ENCODE measurements at regions not wholly inside any gene's neighbourhood (a gene's known extent, or its start where the extent isn't known, plus 50 kb on each side); places are given as distances from the start of the nearest gene placed in this dataset.

DNA sequence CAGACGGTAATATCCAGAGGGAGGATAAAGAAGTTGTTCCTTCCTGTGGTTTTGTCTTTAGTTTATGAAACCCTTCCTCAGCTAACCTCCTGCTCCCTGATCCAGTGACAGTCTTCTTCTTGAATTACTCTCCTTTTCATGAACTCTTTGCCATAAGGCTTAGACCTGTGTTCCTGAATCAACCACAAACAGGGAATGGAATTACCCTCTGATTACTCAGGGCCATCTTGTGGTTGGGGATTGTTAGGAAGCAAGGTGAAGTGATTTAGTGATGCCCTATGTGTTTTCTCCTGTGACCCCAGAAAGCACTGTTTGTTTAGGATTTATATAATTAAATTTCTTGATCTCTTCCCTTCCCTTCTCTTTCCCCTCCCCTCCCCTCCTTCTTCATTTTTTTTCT is 409.1 kb downstream of the TAF11L14 start:
- no peak for DNase-seq (ENCODE audit: low read depth)

DNA sequence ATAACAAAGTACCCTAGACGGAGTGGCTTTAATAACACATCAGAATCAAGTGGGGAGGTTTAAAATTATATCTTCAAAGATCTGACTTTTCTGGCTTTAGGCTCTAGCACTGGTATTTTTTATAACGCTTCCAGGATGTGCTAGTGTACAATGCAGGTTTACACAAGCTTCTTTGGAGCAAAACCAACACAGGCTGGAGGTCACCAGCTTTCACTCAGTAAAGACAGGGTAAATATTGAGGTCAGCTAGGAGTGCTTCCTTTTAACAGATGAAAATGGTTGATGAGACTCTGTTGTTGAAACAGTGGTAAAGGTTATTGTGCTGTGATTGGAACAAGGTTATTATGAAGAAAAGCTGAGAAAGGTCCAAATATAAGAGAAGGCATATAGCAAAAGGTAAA is 414.2 kb downstream of the TAF11L14 start:
- no peak for DNase-seq (ENCODE audit: low read depth)

DNA sequence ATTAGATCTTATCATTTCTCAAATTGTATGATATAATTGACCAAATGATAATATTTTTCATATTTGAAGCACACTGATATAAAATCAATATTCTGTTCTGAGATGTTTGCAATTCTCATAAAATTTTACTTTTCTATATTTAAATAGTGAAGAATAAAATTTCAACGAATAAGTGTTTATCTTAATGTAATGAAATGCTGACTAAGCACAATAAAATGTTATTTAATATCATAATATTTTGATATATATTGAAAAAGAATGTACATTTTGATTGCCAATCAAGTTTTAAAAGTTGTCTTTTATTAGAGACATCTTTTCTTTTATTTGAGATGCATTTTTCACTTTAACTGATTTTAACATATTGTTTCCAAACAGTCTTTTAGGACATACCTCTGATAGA is 416.1 kb downstream of the TAF11L14 start:
- DNase-seq (ENCODE audit: low read depth): no peak

DNA sequence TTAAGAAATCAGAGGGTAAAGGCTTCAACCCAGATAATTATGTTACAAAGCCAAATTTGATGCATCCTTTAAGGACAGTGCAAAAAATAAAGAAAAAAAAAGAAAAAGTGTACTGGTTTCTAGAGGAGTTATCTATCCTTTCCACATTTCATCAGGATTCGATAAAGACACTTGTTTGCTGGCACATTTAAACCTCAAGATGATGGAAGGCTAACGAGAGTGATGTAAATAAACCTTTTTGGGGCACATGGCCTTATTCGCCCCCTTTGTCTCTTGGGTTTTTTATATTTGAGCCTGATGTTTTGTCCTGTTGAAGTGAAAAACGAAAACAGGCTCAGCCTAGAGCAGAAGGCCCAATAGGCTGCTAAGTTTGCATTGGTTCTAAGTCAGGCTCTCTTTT is 416.5 kb downstream of the TAF11L14 start:
- DNase-seq (ENCODE audit: low read depth): no peak

DNA sequence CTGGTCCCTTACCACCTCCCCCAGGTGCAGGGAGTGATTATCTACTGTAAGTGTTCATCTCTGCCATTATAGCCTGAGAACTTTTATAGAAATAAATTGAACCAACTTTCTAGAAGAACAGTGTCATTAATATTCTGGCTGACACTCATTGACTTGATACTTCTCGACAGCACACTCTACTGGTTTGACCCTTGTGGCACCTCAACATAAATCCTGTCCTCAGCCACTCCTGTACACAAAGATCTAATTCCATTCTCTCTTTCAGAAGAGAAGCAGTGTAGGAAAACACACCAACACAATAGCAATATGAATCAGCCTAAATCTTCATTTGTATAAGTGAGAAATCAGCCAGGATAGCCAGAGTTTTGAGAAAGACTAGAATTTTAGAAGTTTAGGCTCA is 417.7 kb downstream of the TAF11L14 start:
- DNase-seq (ENCODE audit: low read depth): no peak

DNA sequence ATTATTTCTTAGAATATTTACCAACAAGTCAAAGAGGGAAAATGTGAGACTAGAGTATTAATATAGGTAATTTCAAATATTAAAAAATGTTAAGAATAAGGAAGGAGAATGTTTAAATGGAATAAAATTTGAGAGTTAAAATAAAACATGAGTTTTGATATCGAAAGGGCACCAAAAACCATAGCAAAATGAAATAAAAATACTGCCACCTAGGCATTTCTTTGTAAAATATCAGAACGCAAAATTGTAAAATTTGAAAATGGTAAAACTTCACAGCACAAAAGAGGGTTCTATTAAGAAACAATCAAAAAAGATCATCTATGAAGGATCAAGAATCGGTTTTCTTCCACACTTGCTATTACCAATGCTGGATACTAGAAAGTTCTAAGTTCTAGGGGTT is 418.3 kb downstream of the TAF11L14 start:
- no peak for DNase-seq (ENCODE audit: low read depth)

DNA sequence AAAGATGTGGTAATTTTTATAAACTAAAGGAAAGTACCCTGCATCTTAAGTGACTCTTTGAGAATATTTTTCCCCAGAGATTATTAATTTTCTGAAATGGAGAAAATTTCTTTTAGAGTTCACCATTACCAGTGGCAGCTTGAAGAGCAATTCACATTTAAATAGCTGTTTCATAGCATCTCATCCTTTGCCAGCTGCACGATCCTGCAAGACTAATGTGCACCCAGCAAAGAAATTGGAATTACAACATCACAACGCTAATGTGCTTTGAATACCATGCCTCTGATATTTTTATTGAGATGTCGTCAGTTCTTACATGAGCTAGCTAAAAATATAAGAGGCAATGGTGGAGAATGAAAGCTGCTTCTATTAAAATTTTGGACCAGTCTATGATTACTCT is 423.5 kb downstream of the TAF11L14 start:
- no peak for DNase-seq (ENCODE audit: low read depth)

DNA sequence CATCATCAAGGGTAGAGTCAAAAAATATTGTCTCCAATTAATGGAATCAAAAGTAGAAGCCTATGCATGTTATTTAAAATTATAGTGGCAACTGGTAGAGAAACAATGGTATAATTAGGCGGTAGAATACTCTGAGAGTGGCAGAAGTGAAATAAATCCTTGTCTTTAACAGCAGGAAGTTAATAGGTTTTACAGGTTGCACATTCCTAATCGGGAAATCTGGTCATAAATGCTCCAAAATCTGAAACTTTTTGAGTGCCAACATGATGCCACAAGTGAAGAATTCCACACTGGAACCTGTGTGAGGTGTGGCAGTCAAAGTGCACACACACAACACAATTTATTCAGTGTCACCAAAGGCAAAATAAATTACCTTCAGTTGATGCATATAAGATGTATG is 433.4 kb downstream of the TAF11L14 start:
- DNase-seq (ENCODE audit: low read depth): no peak

DNA sequence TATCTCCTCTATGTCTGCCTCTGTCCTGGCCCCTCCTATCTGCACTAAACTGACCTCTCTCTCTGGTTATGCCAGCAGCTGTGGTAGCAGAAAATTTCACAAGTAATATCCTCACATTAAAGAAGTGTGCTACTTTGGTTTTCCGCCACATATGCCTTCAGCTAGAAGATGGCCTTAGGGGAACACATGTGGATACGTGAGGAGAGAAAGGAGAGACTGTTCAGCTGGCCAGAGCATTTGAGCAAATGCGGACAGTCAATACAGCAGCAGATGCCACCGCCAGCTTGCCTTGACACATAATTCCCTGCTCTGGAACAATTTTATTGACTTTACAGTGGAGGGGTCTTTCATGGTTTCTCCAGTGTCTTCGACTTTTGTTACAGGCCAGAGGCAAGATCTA is 434.6 kb downstream of the TAF11L14 start:
- no peak for DNase-seq (ENCODE audit: low read depth)

DNA sequence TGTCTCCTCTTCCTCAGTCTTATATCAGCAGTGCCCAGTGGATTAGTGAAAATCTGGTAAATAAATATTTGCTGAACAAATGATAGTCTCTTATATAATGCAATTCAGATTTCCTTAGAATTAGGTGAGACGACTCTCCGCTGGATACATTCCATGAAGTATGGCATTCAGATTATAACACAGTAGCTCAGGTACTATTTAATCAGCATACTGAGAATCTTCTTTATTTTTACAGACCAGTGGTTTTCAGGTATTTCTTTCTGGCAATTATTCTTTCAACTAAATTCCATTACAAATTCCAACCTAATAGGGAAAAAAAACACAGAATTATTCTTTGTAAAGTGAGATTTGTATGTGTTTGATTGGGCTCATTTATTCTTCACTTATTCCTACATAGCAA is 435.5 kb downstream of the TAF11L14 start:
- DNase-seq (ENCODE audit: low read depth): no peak

DNA sequence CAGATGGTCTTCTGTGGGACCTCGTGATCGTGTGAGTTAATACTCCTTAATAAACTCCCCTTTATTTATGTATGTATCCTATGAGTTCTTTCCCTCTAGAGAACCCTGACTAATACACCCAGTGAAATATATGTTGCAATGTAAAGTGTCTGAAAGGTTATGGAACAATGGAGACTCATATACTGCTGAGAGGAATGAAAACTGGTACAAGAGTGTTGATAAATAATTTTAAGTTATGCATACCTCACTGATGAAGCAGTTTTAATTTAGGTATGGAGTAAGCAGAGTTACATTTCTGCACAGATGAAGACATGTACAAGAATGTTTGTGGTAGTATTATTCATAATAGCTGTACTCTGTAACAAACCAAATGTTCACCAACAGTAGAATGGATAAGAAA is 438.3 kb downstream of the TAF11L14 start:
- no peak for DNase-seq (ENCODE audit: low read depth)

DNA sequence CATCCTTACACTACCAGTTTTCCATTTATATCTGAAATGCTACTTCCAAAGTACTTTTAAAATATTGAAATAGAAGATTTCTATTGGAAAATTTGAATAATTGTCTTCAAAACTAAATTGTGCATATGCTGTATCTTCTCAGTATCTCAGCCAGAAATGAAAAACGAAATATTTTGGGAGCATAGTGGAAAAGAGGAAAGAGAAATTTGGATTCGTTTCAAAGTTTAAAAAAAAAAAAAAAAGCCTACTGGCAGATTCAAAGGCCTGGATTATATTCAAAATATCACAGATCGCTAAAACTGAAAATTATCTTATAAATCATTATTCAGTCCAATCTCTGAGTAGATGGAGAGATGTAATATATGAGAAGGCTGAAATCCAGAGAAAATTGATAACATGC is 440.7 kb downstream of the TAF11L14 start:
- DNase-seq (ENCODE audit: low read depth): no peak

DNA sequence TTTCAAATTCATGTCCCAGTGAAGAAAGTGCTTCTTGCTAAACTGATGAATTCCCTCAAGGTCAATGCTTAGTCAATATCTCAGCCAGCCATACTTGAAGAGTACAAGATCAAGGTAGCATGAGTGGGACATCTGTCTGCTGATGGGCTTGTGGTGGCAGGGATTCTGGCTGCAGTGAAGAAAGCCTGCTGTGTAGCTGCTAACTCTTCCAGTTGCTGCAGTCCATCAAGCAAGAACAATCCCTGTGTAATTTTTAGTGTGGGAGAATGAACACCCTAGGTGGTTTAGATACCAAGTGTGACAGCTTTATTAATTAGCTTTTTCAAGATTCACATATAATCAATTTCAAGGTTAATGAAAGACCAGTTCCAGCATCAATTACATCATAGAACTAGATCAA is 443.9 kb downstream of the TAF11L14 start:
- no peak for DNase-seq (ENCODE audit: low read depth)

DNA sequence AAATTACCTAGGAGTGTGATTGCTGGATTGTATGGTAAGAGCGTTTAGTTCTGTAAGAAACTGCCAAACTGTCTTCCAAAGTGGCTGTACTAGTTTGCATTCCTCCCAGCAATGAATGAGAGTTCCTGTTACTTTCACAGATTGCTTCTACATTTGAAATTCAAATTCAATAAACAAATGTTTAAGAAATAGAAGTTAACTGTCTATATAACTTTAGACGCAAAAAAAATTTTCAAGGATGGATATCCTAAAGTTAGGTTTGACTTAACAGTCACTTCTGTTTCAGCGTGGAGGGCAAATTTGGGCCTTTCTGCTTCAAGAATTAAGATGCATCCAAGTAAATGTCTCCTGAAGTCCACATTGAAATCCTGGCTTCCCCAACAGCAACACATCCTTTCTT is 445.6 kb downstream of the TAF11L14 start:
- no peak for DNase-seq (ENCODE audit: low read depth)

DNA sequence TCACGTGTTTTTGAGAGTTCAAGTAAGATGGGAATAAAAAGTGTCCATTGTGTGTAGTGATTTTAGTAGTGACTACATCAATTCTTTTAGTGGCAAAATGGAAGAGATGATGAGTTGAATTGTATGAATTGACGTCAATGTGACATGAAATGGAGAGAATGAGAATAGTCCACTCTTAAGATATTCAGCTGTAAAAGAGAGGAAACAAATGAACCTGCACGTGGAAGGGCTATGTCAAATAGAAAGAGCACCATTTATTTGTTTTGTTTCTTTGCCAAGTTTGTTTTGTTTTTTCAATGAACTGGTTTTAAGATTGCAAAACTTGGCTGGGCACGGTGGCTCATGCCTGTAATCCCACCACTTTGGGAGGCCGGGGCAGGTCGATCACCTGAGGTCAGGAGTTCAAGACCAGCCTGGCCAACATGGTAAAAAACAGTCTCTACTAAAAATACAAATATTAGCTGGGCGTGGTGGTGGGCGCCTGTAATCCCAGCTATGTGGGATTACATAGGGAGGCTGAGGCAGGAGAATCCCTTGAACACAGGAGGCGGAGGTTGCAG is 453.8 kb downstream of the TAF11L14 start:
- no peak for DNase-seq (ENCODE audit: low read depth)

DNA sequence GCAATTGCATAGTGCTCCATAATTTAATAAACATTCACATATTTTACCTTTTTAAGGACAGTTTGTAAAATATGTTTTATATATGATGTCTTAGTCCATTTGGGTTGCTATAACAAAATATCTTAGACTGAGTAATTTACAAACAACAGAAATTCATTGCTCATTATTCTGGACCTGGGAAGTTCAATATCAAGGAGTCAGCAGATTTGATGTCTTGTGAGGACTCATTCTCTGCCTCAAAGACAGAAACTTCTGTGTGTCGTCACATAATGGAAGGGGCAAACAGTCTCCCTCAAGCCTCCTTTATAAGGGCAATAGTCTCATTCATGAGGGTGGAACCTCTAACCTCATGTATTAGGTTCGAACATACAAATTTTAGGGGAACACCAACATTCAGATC is 455.9 kb downstream of the TAF11L14 start:
- no peak for DNase-seq (ENCODE audit: low read depth)

DNA sequence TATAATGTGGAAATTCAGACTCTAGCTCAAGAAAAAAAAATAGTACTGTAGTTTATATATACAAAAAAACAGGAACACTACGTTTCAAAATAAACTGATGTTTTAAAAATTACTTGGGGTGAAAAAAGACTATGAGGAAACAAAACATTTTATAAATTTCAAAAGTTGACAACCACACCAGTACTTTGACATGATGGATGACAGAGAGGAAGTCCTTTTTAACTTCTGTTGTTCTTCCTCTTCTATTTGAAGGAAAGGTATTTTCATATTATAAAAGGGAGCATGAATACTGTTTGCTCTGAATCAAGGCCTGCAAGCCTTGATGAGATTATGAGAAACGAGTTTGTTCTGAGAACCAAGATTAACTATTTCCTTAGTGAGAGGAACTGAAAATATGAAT is 456.9 kb downstream of the TAF11L14 start:
- no peak for DNase-seq (ENCODE audit: low read depth)

DNA sequence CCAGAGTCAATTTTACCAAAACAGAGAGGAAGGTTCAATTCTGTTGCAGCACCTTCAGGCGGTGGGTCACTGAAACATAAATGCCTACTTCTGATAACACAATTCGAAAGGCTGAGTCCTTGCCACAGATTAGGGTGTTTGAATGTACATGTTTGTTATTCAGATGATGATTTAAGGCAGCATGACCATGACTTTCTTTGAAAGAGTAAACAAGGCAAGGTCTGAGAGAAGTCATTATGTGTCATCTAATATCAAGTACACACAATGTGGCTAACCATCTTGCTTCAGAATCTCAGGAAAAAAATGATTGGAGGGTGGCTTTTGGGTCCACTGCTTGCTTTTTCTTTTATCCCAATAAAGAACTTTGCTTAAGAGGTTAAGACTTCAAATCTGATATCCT is 457.5 kb downstream of the TAF11L14 start:
- no peak for DNase-seq (ENCODE audit: low read depth)

DNA sequence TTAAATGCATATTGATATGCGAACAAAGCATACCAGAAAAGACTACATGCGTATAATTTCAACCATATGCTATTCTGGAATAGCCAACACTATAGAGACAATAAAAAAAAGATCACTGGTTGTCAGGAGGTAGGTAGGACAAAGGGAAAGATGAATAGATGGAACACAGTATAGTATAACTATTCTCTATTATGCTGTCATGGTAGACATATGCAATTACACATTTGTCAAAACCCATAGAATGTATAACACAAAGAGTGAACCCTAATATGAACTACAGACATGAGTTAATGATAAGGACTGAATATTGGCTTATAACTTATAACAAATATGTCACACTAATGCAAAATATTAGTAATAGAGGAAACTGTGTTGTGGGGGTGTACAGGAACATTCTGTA is 460.8 kb downstream of the TAF11L14 start:
- no peak for DNase-seq (ENCODE audit: low read depth)

DNA sequence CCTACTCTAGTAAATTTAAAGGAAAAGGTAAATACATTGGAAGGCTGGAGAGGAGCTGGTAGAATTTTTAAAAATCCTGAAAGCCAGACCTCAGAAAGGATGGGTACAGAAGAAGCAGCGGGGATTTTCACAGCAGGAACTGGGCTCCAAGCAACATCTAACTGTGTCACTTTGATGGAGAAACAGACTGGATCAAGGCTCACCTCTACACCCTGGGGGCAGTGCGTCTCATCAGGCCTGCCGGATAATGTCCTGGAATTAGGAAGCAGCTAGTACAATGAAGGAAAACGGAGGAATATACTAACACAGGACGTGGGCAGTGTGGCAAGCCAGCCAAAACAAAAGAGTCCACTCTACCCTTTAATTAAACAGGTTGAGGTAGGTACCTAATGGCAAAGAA is 463.6 kb downstream of the TAF11L14 start:
- DNase-seq (ENCODE audit: low read depth): no peak

DNA sequence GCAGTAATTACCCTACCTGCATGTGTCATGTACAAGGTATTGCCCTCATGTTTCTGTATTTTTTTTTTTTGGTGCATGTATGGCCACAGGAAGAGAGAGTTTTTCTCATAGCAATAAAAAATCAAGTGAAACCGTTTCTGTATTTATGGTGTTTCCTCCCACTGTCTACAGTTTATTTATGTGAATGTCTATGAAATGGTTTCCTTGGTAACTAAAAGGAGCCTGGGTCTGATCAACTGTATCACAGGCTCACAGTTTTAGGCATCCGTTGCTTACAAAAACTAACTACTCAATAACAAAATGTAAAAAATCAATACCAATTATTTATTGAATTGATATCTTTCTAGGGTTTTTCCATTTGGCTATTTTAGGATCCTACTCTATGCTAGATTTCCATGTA is 464.4 kb downstream of the TAF11L14 start:
- DNase-seq (ENCODE audit: low read depth): no peak

DNA sequence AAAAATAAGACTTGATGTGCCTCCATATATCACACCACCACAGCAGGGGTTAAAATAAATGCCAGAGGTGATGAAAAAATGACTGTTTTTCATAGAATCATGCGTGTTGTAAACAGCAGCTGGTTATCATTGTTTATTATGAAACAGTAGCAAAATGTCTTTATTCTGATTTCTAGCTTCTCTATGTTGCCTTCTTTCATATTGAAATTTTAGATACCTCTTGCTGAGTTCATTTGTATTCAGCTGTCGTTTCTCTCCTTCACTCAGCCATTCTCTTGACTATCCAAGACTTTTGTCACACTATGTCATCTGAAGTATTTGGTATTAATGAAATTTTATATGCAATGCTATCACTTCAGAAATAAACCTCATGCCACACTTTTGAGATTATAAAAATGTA is 465.0 kb downstream of the TAF11L14 start:
- DNase-seq (ENCODE audit: low read depth): no peak

DNA sequence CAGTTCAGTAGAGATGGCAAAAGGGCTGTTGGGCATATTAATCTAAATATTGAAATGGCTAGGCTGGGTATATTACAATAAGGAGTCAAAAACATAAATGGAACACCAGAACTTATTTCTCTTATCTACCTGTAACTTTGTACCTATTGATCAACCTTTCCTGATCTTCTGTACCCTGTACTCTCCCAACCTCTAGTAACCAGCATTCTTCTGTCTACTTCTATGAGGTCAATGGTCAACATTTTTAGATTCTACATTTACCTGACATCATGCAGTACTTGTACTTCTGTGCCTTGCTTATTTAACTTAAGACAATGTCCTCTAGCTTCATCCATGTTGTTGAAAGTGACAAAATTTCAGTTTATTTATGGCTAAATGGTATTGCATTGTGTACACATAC is 467.3 kb downstream of the TAF11L14 start:
- no peak for DNase-seq (ENCODE audit: low read depth)

DNA sequence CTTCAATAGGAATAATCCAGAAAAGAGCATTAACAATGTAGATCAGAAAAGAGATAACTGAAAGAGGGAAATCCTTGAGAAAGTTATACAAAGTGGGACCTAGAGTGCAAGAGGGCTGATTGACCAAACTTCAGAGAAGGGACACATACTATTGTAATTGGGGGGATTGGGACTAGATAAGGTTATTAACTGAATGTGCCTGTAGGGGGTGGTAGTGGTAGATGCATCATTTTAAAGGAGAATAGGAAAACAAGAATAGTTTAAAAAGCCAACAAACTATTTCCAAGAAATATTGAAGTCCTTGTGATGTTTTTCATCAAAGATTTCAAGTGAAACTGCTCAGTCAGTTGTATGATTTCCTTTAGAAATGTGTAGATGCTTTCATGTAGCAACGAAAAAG is 468.5 kb downstream of the TAF11L14 start:
- DNase-seq (ENCODE audit: low read depth): no peak

DNA sequence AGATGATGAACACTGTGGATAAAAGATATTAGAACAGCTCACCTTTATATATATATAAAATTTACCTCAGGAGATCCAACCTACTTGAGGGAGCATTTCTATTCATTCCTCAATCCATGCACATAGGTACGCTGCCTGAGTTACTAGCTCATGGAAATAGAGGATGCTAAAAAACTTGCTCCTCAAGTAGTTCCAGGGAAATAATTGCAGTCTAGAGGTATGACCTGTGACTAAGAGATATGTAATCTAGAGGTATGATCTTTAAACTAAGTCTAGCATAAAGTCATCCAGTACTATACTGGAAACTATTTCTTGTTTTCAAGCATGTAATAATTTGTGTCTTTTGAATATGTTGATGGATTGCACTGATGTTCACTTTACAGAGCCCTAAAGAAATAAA is 471.2 kb downstream of the TAF11L14 start:
- no peak for DNase-seq (ENCODE audit: low read depth)
